ENCODE measurements at regions not wholly inside any gene's neighbourhood (a gene's known extent, or its start where the extent isn't known, plus 50 kb on each side); places are given as distances from the start of the nearest gene placed in this dataset.

GRCh38 chr2:123648016-123648415 lies 377.1 kb upstream of the CNTNAP5 start:
- ATAC-seq (no peak), DNase-seq (no peak)
- no peaks in the 10 kb centered on the region for H3K36me3 ChIP-seq
- intact Hi-C loops (cut with DNase I): no loop called here
- H3K9me3 ChIP-seq: no peaks in the 10 kb centered on the region
- H3K4me1 ChIP-seq: no peaks in the 10 kb centered on the region
- TF ChIP-seq CTCF (IDR thresholded peaks at IDR 0.05): no peak
- H3K27me3 ChIP-seq: no peaks in the 10 kb centered on the region
- no peak overlapping the region for H3K27ac ChIP-seq
- no peak overlapping the region for H3K4me3 ChIP-seq

GRCh38 chr2:123648956-123649355 lies 376.1 kb upstream of the CNTNAP5 start:
- no peaks in the 10 kb centered on the region for H3K4me1 ChIP-seq
- DNase-seq (no peak), ATAC-seq (no peak)
- H3K27me3 ChIP-seq: no peaks in the 10 kb centered on the region
- H3K9me3 ChIP-seq: no peaks in the 10 kb centered on the region
- intact Hi-C loops (cut with DNase I): no loop called here
- no peak overlapping the region for H3K27ac ChIP-seq
- no peaks in the 10 kb centered on the region for H3K36me3 ChIP-seq
- no peak overlapping the region for H3K4me3 ChIP-seq
- no peak for TF ChIP-seq CTCF (IDR thresholded peaks at IDR 0.05)

GRCh38 chr2:123651151-123651550 lies 373.9 kb upstream of the CNTNAP5 start:
- H3K4me3 ChIP-seq: no peak overlapping the region
- intact Hi-C loops (cut with DNase I): no loop called here
- no peaks in the 10 kb centered on the region for H3K27me3 ChIP-seq
- H3K36me3 ChIP-seq: no peaks in the 10 kb centered on the region
- DNase-seq (no peak), ATAC-seq (no peak)
- no peaks in the 10 kb centered on the region for H3K9me3 ChIP-seq
- no peaks in the 10 kb centered on the region for H3K4me1 ChIP-seq
- H3K27ac ChIP-seq: no peak overlapping the region
- no peak for TF ChIP-seq CTCF (IDR thresholded peaks at IDR 0.05)

GRCh38 chr2:123652320-123652719 lies 372.8 kb upstream of the CNTNAP5 start:
- Histone ChIP-seq H3K9me3 (no peaks in the 10 kb centered on the region), H3K4me3 (no peak overlapping the region), H3K27me3 (no peaks in the 10 kb centered on the region), H3K4me1 (no peaks in the 10 kb centered on the region), H3K36me3 (no peaks in the 10 kb centered on the region), H3K27ac (no peak overlapping the region)
- DNase-seq: no peak
- no peak for TF ChIP-seq CTCF (IDR thresholded peaks at IDR 0.05)
- intact Hi-C loops (cut with DNase I): no loop called here
- ATAC-seq: no peak

- no peaks in the 10 kb centered on the region for H3K36me3 ChIP-seq
- DNase-seq (no peak), ATAC-seq (no peak)
- H3K4me3 ChIP-seq: no peak overlapping the region
- no peaks in the 10 kb centered on the region for H3K4me1 ChIP-seq
- intact Hi-C loops (cut with DNase I): no loop called here
- H3K9me3 ChIP-seq: peaks cover 0 to 19% of the 10 kb centered on the region in 2 donors
- H3K27me3 ChIP-seq: no peaks in the 10 kb centered on the region
- no peak overlapping the region for H3K27ac ChIP-seq
- TF ChIP-seq CTCF (IDR thresholded peaks at IDR 0.05): no peak
These were observed 368.5 kb upstream of the CNTNAP5 start for GRCh38 chr2:123656590-123656989.

All from left lung (tissue), 4 donors.